Loucy (cell line): ENCODE measurements at regions not wholly inside any gene's neighbourhood (a gene's known extent, or its start where the extent isn't known, plus 50 kb on each side); places are given as distances from the start of the nearest gene placed in this dataset.

ENCODE experiments used
- H2AFZ ChIP-seq: fragments of 200-600 bp; sonication (generic); 2 replicates; pipeline ENCODE4 v1.6.0; 2016; ENCODE audit warnings: antibody characterized with exemption, mild to moderate bottlenecking, low read length, moderate library complexity
- H3F3A ChIP-seq: fragments of 200-600 bp; 2 replicates; pipeline ENCODE4 v1.6.0; 2016; ENCODE audit warnings: antibody characterized with exemption, low read depth, mild to moderate bottlenecking
- H3K27me3 ChIP-seq: fragments of 200-600 bp; sonication (generic); 2 replicates; pipeline ENCODE4 v1.6.1; 2014; ENCODE audit warnings: low read length, mild to moderate bottlenecking; ENCODE audit not compliant: insufficient read depth, poor library complexity, severe bottlenecking
- H3K36me3 ChIP-seq: fragments of 200-600 bp; sonication (generic); 2 replicates; pipeline ENCODE4 v1.6.1; 2016; ENCODE audit warnings: low read length; ENCODE audit not compliant: insufficient read depth
- H3K4me1 ChIP-seq: fragments of 200-600 bp; sonication (generic); 2 replicates; pipeline ENCODE4 v1.5.1; 2014; ENCODE audit warnings: low read length, mild to moderate bottlenecking; ENCODE audit not compliant: insufficient read depth, poor library complexity, severe bottlenecking
- H3K4me2 ChIP-seq: fragments of 200-600 bp; sonication (generic); 2 replicates; pipeline ENCODE4 v1.6.0; 2014; ENCODE audit warnings: antibody characterized with exemption, low read length, low read depth, mild to moderate bottlenecking; ENCODE audit not compliant: poor library complexity, severe bottlenecking
- H3K4me3 ChIP-seq: fragments of 200-600 bp; sonication (generic); 2 replicates; pipeline ENCODE4 v1.5.1; 2014; ENCODE audit warnings: low read length, mild to moderate bottlenecking, mixed read lengths; ENCODE audit not compliant: poor library complexity, severe bottlenecking
- H3K79me2 ChIP-seq: fragments of 200-600 bp; sonication (generic); 2 replicates; pipeline ENCODE4 v1.6.1; 2014; ENCODE audit warnings: low read length; ENCODE audit not compliant: insufficient read depth
- H3K9ac ChIP-seq: fragments of 200-600 bp; sonication (generic); 2 replicates; pipeline ENCODE4 v1.6.0; 2014; ENCODE audit warnings: mild to moderate bottlenecking, low read depth, low read length, moderate library complexity; ENCODE audit not compliant: poor library complexity, severe bottlenecking
- H3K9me2 ChIP-seq: fragments of 200-600 bp; sonication (generic); replicated peaks from 2 replicates; pipeline ENCODE4 v1.6.1; 2016; ENCODE audit warnings: low read depth, low read length, mixed read lengths
- H3K9me3 ChIP-seq: fragments of 200-600 bp; sonication (generic); 2 replicates; pipeline ENCODE4 v1.6.1; 2014; ENCODE audit warnings: mild to moderate bottlenecking, antibody characterized with exemption, low read length, low read depth; ENCODE audit not compliant: insufficient read depth
- H4K20me1 ChIP-seq: fragments of 200-600 bp; sonication (generic); 2 replicates; pipeline ENCODE4 v1.6.0; 2014; ENCODE audit warnings: antibody characterized with exemption, low read length, mild to moderate bottlenecking; ENCODE audit not compliant: insufficient read depth, poor library complexity, severe bottlenecking
- CTCF ChIP-seq: fragments of 200-600 bp; sonication (generic); conservative IDR thresholded peaks from 2 replicates; pipeline ENCODE4 v1.5.1; 2014; ENCODE audit warnings: mild to moderate bottlenecking, antibody characterized with exemption, low read length
- EZH2phosphoT487 ChIP-seq: fragments of 200-600 bp; IDR thresholded peaks from 2 replicates; pipeline ENCODE4 v1.6.1; 2018; ENCODE audit warnings: antibody characterized with exemption, mild to moderate bottlenecking, moderate library complexity, borderline replicate concordance

DNA sequence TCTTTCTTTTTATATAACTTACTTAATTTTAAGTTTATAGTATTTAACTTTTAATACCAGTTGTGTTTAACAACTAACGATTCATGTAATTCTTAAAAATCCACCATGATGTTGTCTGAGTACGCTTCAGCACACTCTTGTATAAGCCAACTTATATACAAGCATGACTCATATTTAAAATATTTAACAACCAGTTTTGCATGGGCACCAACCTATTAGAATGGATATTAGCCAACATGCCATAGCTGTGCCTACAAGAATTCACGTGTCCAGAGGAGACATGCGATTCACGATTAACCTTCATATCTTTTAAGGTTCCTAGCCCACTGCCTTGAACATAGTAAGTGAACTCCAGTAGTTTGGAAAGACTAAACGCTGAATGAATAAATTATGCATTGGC is 1023.2 kb downstream of the TBL1XR1 start:
- H3K27me3 ChIP-seq: no peaks in the 10 kb centered on the region
- H4K20me1 ChIP-seq: no peaks in the 10 kb centered on the region
- no peak overlapping the region for H2AFZ ChIP-seq
- no peaks in the 10 kb centered on the region for H3K4me1 ChIP-seq
- no peak overlapping the region for H3K4me3 ChIP-seq
- TF ChIP-seq EZH2phosphoT487: no peak
- TF ChIP-seq CTCF: no peak
- no peak overlapping the region for H3K9ac ChIP-seq
- H3F3A ChIP-seq: no peaks in the 10 kb centered on the region
- no peak overlapping the region for H3K4me2 ChIP-seq
- no peaks in the 10 kb centered on the region for H3K9me2 ChIP-seq
- no peaks in the 10 kb centered on the region for H3K79me2 ChIP-seq
- no peaks in the 10 kb centered on the region for H3K9me3 ChIP-seq
- H3K36me3 ChIP-seq: no peaks in the 10 kb centered on the region

GRCh38 chr3:176172492-176172891 is 1024.8 kb downstream of the TBL1XR1 start:
- Histone ChIP-seq H3K4me2 (no peak overlapping the region), H3K27me3 (no peaks in the 10 kb centered on the region), H3K36me3 (no peaks in the 10 kb centered on the region), H3K9ac (no peak overlapping the region), H3K9me3 (no peaks in the 10 kb centered on the region), H3F3A (no peaks in the 10 kb centered on the region), H2AFZ (no peak overlapping the region), H3K79me2 (no peaks in the 10 kb centered on the region), H4K20me1 (no peaks in the 10 kb centered on the region), H3K9me2 (no peaks in the 10 kb centered on the region), H3K4me3 (no peak overlapping the region), H3K4me1 (no peaks in the 10 kb centered on the region)
- TF ChIP-seq CTCF (no peak), EZH2phosphoT487 (no peak)

DNA sequence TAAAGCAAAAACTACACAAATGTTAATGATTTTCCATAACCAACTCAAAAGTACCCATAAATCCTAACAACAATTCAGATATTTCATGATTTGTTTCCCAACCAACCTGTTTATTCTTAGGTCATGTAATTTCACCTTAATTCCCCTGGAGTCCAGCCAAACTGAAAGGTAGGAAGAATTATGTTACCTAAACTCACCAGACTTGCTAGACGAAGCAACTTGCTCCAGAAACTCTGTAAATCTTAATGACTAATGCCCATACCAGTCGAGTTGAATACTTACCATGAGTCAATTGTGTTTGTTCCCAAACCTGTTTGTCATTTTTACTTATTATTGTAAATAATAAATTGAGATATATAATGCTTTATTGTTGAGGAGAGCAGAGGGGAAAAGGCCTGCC is 1030.0 kb downstream of the TBL1XR1 start:
- TF ChIP-seq EZH2phosphoT487 (no peak), CTCF (no peak)
- H3K4me3 ChIP-seq: no peak overlapping the region
- no peaks in the 10 kb centered on the region for H3K4me1 ChIP-seq
- H3K9me3 ChIP-seq: no peaks in the 10 kb centered on the region
- no peak overlapping the region for H3K9ac ChIP-seq
- no peaks in the 10 kb centered on the region for H3K36me3 ChIP-seq
- no peak overlapping the region for H2AFZ ChIP-seq
- H3K79me2 ChIP-seq: no peaks in the 10 kb centered on the region
- H3F3A ChIP-seq: no peaks in the 10 kb centered on the region
- H3K4me2 ChIP-seq: no peak overlapping the region
- H3K9me2 ChIP-seq: no peaks in the 10 kb centered on the region
- no peaks in the 10 kb centered on the region for H3K27me3 ChIP-seq
- H4K20me1 ChIP-seq: no peaks in the 10 kb centered on the region
